Thyroid gland (tissue), 4 donors: ENCODE measurements at regions not wholly inside any gene's neighbourhood (a gene's known extent, or its start where the extent isn't known, plus 50 kb on each side); places are given as distances from the start of the nearest gene placed in this dataset.

Experiments used
- DNase-seq, 2 donors: peaks; one replicate each; pipeline ENCODE4 v3.0.0-alpha.2; 2019
- H3K27ac ChIP-seq, 3 donors: fragments of 200-600 bp; sonication (generic); 1 replicate in 2 of 3; 2 replicates in 1 of 3; pipeline ENCODE4 v1.5.1; 2016 to 2019; ENCODE audit warnings: mild to moderate bottlenecking in 1 of 3, moderate library complexity in 1 of 3
- H3K27me3 ChIP-seq: fragments of 200-600 bp; sonication (generic); one replicate; pipeline ENCODE4 v1.5.1; 2019
- H3K36me3 ChIP-seq, 2 donors: fragments of 200-600 bp; sonication (generic); one replicate each; pipeline ENCODE4 v1.5.1; 2016 to 2019
- H3K4me1 ChIP-seq, 2 donors: fragments of 200-600 bp; sonication (generic); one replicate each; pipeline ENCODE4 v1.5.1; 2017 to 2019
- H3K4me3 ChIP-seq, 3 donors: fragments of 200-600 bp; sonication (generic); replicated peaks in 1 of 3; 1 replicate in 2 of 3; 2 replicates in 1 of 3; pipeline ENCODE4 v1.5.1; 2016; ENCODE audit warnings: mild to moderate bottlenecking in 1 of 3
- H3K9me3 ChIP-seq: fragments of 200-600 bp; sonication (generic); one replicate; pipeline ENCODE4 v1.5.1; 2017
- CTCF ChIP-seq, 6 experiments: fragments of 200-600 bp in 3 of 6; fragments of 450-650 bp in 3 of 6; sonication (generic) in 3 of 6; IDR thresholded peaks; one replicate each; pipeline ENCODE4 v1.5.1; 2016 to 2019; ENCODE audit warnings: antibody characterized with exemption in 6 of 6, mild to moderate bottlenecking in 2 of 6, inconsistent platforms in 1 of 6, moderate library complexity in 1 of 6
- POLR2A ChIP-seq, 2 donors: fragments of 450-650 bp; IDR thresholded peaks; one replicate each; pipeline ENCODE4 v1.6.1; 2017; ENCODE audit warnings: antibody characterized with exemption in 2 of 2, mild to moderate bottlenecking in 2 of 2, moderate library complexity in 1 of 2
- WGBS, 2 donors: methylation state at CpG; one replicate each; pipeline ENCODE4 v1.1.5; 2017; 5-methylcytosine and 5-hydroxymethylcytosine counted together
- intact Hi-C: fragments of 100-400 bp; cut with DNase I; formaldehyde crosslinking; loops from one replicate; pipeline ENCODE4 v1.15.1; 2023

DNA sequence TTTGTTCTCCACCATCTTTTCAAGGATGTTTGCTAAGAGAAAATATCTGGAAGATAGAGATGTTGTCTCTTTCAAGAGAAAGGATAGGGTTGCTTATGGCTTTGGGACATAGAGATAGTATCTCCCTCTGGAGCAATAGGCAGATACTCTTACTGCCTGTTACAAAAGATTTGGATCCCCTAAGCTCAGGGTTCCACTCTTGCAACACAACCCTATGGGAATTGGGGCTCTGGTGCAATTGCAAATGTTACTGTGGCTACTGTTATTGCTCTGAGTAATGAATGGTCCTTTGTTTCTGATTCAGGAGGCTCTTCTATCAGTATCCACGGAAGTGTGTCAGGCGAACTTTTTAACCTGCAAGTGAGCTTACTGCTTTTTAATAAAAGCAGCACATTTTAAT is 88.8 kb downstream of the GPR85 start:
- Histone ChIP-seq H3K27ac (no peak overlapping the region), H3K36me3 (no peaks in the 10 kb centered on the region), H3K27me3 (no peaks in the 10 kb centered on the region), H3K9me3 (no peaks in the 10 kb centered on the region), H3K4me1 (no peaks in the 10 kb centered on the region), H3K4me3 (no peak overlapping the region)
- WGBS, 2 donors = 88 to 93% methylated on average over 2 of the region's 2 CpGs
- TF ChIP-seq POLR2A (IDR thresholded peaks at IDR 0.05) (no peak), CTCF (IDR thresholded peaks at IDR 0.05) (no peak)
- intact Hi-C loops = no loop called here
- no peak for DNase-seq

GRCh38 chr7:112996331-112996871 is 90.2 kb downstream of the GPR85 start:
- DNase-seq = no peak
- intact Hi-C loops = no loop called here

GRCh38 chr7:112995059-112995824 is 91.4 kb downstream of the GPR85 start:
- H3K4me1 ChIP-seq = no peaks in the 10 kb centered on the region
- no peaks in the 10 kb centered on the region for H3K27me3 ChIP-seq
- 69 to 87% methylated on average over 3 of the region's 3 CpGs for WGBS, 2 donors
- H3K36me3 ChIP-seq = no peaks in the 10 kb centered on the region
- H3K27ac ChIP-seq = no peak overlapping the region
- no peak overlapping the region for H3K4me3 ChIP-seq
- no peak for DNase-seq
- H3K9me3 ChIP-seq = no peaks in the 10 kb centered on the region
- TF ChIP-seq CTCF (IDR thresholded peaks at IDR 0.05) (no peak), POLR2A (IDR thresholded peaks at IDR 0.05) (no peak)
- intact Hi-C loops = no loop called here

More at GRCh38 chr7:112996331-112996871, 90.2 kb downstream of the GPR85 start:
- TF ChIP-seq CTCF (IDR thresholded peaks at IDR 0.05) (no peak), POLR2A (IDR thresholded peaks at IDR 0.05) (no peak)
- WGBS, 2 donors = 76 to 77% methylated on average over 2 of the region's 2 CpGs
- Histone ChIP-seq H3K36me3 (no peaks in the 10 kb centered on the region), H3K9me3 (no peaks in the 10 kb centered on the region), H3K27ac (no peak overlapping the region), H3K4me1 (no peaks in the 10 kb centered on the region), H3K4me3 (no peak overlapping the region), H3K27me3 (no peaks in the 10 kb centered on the region)

DNA sequence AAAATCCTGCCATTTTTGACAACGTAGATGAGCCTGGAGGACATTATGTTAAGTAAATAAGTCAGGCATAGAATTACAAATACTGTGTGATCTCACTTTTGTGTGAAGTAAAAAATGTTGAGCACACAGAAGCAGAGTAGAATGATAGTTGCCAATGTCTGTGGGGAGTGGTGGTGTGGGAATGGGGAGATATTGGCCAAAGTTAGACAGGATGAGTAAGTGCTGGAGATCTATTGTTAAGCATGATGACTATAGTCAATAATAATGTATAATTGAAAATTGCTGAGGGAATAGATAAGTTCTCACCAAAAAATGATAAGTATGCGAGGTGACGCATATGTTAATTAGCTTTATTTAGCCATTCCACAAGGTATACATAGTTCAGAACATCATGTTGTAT is 92.0 kb downstream of the GPR85 start:
- no peak overlapping the region for H3K4me3 ChIP-seq
- H3K36me3 ChIP-seq = no peaks in the 10 kb centered on the region
- intact Hi-C loops = no loop called here
- no peak for DNase-seq
- TF ChIP-seq POLR2A (IDR thresholded peaks at IDR 0.05) = no peak
- TF ChIP-seq CTCF (IDR thresholded peaks at IDR 0.05) = no peak
- H3K9me3 ChIP-seq = no peaks in the 10 kb centered on the region
- no peak overlapping the region for H3K27ac ChIP-seq
- WGBS, 2 donors = 93 to 96% methylated on average over 3 of the region's 3 CpGs
- H3K27me3 ChIP-seq = no peaks in the 10 kb centered on the region
- no peaks in the 10 kb centered on the region for H3K4me1 ChIP-seq

DNA sequence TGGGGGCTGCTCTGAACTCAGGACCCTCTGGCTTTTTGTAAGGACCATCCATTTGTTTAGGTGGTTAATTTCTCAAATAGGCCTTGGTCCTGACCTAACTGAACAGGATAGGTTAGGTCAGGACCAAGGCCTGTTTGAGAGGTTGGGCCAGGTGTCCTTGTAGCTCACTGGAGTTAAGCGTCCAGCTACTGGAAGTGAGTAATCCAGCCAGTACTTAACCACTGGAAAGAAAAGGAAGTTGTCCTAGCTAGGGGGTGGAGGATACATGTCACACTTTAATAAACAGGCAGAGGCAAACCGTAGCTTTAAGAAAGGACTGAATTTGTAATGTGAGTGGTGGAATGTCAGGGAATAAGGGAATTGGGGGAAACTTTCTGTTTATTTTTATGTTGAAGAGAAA is 96.0 kb downstream of the GPR85 start:
- intact Hi-C loops = no loop called here
- H3K4me1 ChIP-seq = no peaks in the 10 kb centered on the region
- no peak overlapping the region for H3K4me3 ChIP-seq
- H3K9me3 ChIP-seq = no peaks in the 10 kb centered on the region
- no peaks in the 10 kb centered on the region for H3K36me3 ChIP-seq
- TF ChIP-seq CTCF (IDR thresholded peaks at IDR 0.05) (no peak), POLR2A (IDR thresholded peaks at IDR 0.05) (no peak)
- 49 to 54% methylated on average over 2 of the region's 2 CpGs for WGBS, 2 donors
- no peak for DNase-seq
- H3K27me3 ChIP-seq = no peaks in the 10 kb centered on the region
- no peak overlapping the region for H3K27ac ChIP-seq
